OCI-LY1 (cell line): ENCODE measurements at regions not wholly inside any gene's neighbourhood (a gene's known extent, or its start where the extent isn't known, plus 50 kb on each side); places are given as distances from the start of the nearest gene placed in this dataset.

Experiments
- H2AFZ ChIP-seq: fragments of 200-600 bp; sonication (generic), shearing (Covaris generic); 2 replicates; pipeline ENCODE4 v1.6.0; 2014; ENCODE audit warnings: antibody characterized with exemption, mild to moderate bottlenecking, low read length
- H3F3A ChIP-seq: fragments of 200-600 bp; sonication (generic), shearing (Covaris generic); 2 replicates; pipeline ENCODE4 v1.6.0; 2014; ENCODE audit warnings: mild to moderate bottlenecking, antibody characterized with exemption, low read length, moderate library complexity; ENCODE audit not compliant: insufficient read depth
- H3K27ac ChIP-seq: fragments of 200-600 bp; sonication (generic); 2 replicates; pipeline ENCODE4 v1.5.1; 2014; ENCODE audit warnings: low read length, mixed run types, mild to moderate bottlenecking, low read depth; ENCODE audit not compliant: poor library complexity, severe bottlenecking
- H3K27me3 ChIP-seq: fragments of 200-600 bp; sonication (generic); 2 replicates; pipeline ENCODE4 v1.6.0; 2014; ENCODE audit warnings: antibody characterized with exemption, mild to moderate bottlenecking, low read length, moderate library complexity; ENCODE audit not compliant: insufficient read depth
- H3K36me3 ChIP-seq: fragments of 200-600 bp; sonication (generic); 2 replicates; pipeline ENCODE4 v1.6.1; 2014; ENCODE audit warnings: mild to moderate bottlenecking, antibody characterized with exemption, low read length, moderate library complexity, mixed read lengths; ENCODE audit not compliant: insufficient read depth
- H3K4me1 ChIP-seq: fragments of 200-600 bp; sonication (generic); 2 replicates; pipeline ENCODE4 v1.5.1; 2014; ENCODE audit warnings: mild to moderate bottlenecking, low read length, moderate library complexity; ENCODE audit not compliant: insufficient read depth, severe bottlenecking
- H3K4me2 ChIP-seq: fragments of 200-600 bp; sonication (generic), shearing (Covaris generic); 2 replicates; pipeline ENCODE4 v1.6.1; 2014; ENCODE audit warnings: low read length
- H3K4me3 ChIP-seq: fragments of 200-600 bp; sonication (generic); 2 replicates; pipeline ENCODE4 v1.5.1; 2014; ENCODE audit warnings: low read length, low read depth, mild to moderate bottlenecking, mixed read lengths; ENCODE audit not compliant: poor library complexity, severe bottlenecking
- H3K79me2 ChIP-seq: fragments of 200-600 bp; shearing (Covaris generic); 2 replicates; pipeline ENCODE4 v1.6.1; 2016; ENCODE audit warnings: mixed run types, low read length, mixed read lengths; ENCODE audit not compliant: insufficient read depth
- H3K9ac ChIP-seq: fragments of 200-600 bp; sonication (generic), shearing (Covaris generic); 2 replicates; pipeline ENCODE4 v1.6.1; 2014; ENCODE audit warnings: mild to moderate bottlenecking, low read length, mixed read lengths
- H3K9me2 ChIP-seq: fragments of 200-600 bp; sonication (generic), shearing (Covaris generic); 2 replicates; pipeline ENCODE4 v1.6.1; 2014; ENCODE audit warnings: low read depth, mild to moderate bottlenecking, low read length, mixed read lengths
- H3K9me3 ChIP-seq: fragments of 200-600 bp; shearing (Covaris generic); 2 replicates; pipeline ENCODE4 v1.6.1; 2014; ENCODE audit warnings: low read length, mixed read lengths
- H4K20me1 ChIP-seq: fragments of 200-600 bp; sonication (generic), shearing (Covaris generic); 2 replicates; pipeline ENCODE4 v1.6.0; 2016; ENCODE audit warnings: mild to moderate bottlenecking, low read length; ENCODE audit not compliant: insufficient read depth
- CTCF ChIP-seq: fragments of 200-600 bp; sonication (generic), shearing (Covaris generic); IDR thresholded peaks from 2 replicates; pipeline ENCODE4 v1.5.1; 2017; ENCODE audit warnings: mild to moderate bottlenecking, antibody characterized with exemption, low read length, moderate library complexity, mixed read lengths
- EZH2 ChIP-seq: fragments of 200-600 bp; sonication (generic), shearing (Covaris generic); IDR thresholded peaks from 2 replicates; pipeline ENCODE4 v1.8.0; 2017; ENCODE audit warnings: borderline replicate concordance, mixed run types, mild to moderate bottlenecking, antibody characterized with exemption, low read length, moderate library complexity, mixed read lengths

GRCh38 chr7:98511175-98511574, 105.9 kb upstream of the NPTX2 start:
- H4K20me1 ChIP-seq: no peaks in the 10 kb centered on the region
- H3K9me2 ChIP-seq: no peaks in the 10 kb centered on the region
- no peak overlapping the region for H3K27ac ChIP-seq
- H3K4me1 ChIP-seq: no peaks in the 10 kb centered on the region
- H3K27me3 ChIP-seq: no peaks in the 10 kb centered on the region
- H3K79me2 ChIP-seq: no peaks in the 10 kb centered on the region
- H3F3A ChIP-seq: no peaks in the 10 kb centered on the region
- no peak for TF ChIP-seq EZH2
- TF ChIP-seq CTCF: no peak
- H3K9ac ChIP-seq: no peak overlapping the region
- peaks cover 3% of the 10 kb centered on the region; the same call in 1 of the 2 replicates for H3K9me3 ChIP-seq
- H3K4me3 ChIP-seq: no peak overlapping the region
- H3K4me2 ChIP-seq: no peak overlapping the region
- no peak overlapping the region for H2AFZ ChIP-seq
- H3K36me3 ChIP-seq: no peaks in the 10 kb centered on the region

DNA sequence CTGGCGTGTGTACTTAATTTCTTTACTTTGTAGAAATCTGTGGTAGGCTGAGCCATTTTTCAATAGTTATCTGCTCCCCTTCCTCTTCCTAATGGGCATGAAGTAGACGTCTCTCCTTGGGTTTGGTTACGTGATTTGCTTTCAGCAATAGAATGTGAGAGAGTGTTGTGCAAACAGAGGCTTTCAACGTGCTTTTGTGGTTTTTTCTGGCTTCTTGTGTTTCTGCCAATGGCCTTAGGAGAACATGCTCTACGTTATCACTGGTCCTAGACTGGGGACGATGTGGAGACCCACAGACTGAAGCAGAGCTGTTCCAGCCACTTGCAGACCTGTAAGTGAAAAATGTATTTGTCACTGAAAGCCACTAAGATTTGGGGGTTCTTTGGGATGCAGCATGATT, 107.2 kb upstream of the NPTX2 start:
- TF ChIP-seq EZH2 (no peak), CTCF (no peak)
- Histone ChIP-seq H3K27me3 (no peaks in the 10 kb centered on the region), H3K9me3 (peaks cover 3% of the 10 kb centered on the region; the same call in 1 of the 2 replicates), H4K20me1 (no peaks in the 10 kb centered on the region), H3K79me2 (no peaks in the 10 kb centered on the region), H3K9ac (no peak overlapping the region), H3K9me2 (no peaks in the 10 kb centered on the region), H3K4me3 (no peak overlapping the region), H3F3A (no peaks in the 10 kb centered on the region), H2AFZ (no peak overlapping the region), H3K36me3 (no peaks in the 10 kb centered on the region), H3K4me2 (no peak overlapping the region), H3K27ac (no peak overlapping the region), H3K4me1 (no peaks in the 10 kb centered on the region)

- no peaks in the 10 kb centered on the region for H3K4me1 ChIP-seq
- no peaks in the 10 kb centered on the region for H3K9me2 ChIP-seq
- no peak overlapping the region for H2AFZ ChIP-seq
- TF ChIP-seq EZH2: no peak
- TF ChIP-seq CTCF: no peak
- no peaks in the 10 kb centered on the region for H3K79me2 ChIP-seq
- H3K4me2 ChIP-seq: no peak overlapping the region
- H3K36me3 ChIP-seq: no peaks in the 10 kb centered on the region
- no peak overlapping the region for H3K4me3 ChIP-seq
- H3K9ac ChIP-seq: no peak overlapping the region
- H3K9me3 ChIP-seq: peaks cover 3% of the 10 kb centered on the region; the same call in 1 of the 2 replicates
- H3K27ac ChIP-seq: no peak overlapping the region
- no peaks in the 10 kb centered on the region for H4K20me1 ChIP-seq
- H3K27me3 ChIP-seq: no peaks in the 10 kb centered on the region
- no peaks in the 10 kb centered on the region for H3F3A ChIP-seq
These were observed 105.6 kb upstream of the BAIAP2L1 start for GRCh38 chr7:98506471-98506870.
